ENCODE measurements at regions not wholly inside any gene's neighbourhood (a gene's known extent, or its start where the extent isn't known, plus 50 kb on each side); places are given as distances from the start of the nearest gene placed in this dataset.

DNA sequence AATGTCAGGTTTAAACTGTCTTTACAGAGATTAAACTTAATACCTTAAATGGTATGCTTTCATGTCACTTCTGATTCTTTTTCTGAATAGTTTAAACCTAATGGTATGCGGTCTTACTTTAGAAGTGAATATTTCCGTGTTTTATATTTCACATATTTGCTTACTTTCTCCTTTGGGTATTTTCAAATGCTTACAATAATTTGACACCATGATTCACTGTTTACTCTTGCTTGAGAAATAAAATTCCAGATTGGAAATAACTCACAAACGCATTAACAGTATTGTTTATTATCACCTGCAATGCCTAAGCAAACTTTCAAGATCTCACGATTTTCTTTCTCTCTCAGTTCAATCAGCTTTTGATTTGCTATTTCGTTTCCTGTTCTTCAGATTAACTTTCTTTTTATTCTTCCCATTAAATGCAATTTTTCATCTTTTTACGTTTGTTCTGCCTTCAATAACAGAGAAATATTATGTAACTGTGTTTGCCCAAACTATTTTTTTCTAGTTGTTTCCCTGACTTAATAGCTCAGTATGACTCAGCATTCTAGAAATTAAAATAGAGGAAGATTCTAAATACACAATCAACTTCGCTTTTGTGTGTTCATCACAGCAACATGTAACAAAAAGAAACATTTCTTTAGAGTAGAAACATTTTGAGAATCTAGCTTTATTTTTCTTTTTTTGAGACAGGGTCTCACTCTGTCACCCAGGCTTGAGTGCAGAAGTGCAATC lies 955.5 kb upstream of the PRKX start:
- Histone ChIP-seq H3K4me3 (IDR thresholded peaks at IDR 0.05; ENCODE audit: insufficient read depth, low read depth, low read length) (no peak overlapping the region), H3K79me2 (ENCODE audit: insufficient read depth, low read depth) (no peaks in the 10 kb centered on the region), H3K36me3 (ENCODE audit: insufficient read depth) (no peaks in the 10 kb centered on the region), H2AFZ (ENCODE audit: low read depth) (no peak overlapping the region), H3K4me1 (ENCODE audit: low read depth, poor library complexity, severe bottlenecking) (no peaks in the 10 kb centered on the region), H3K27me3 (ENCODE audit: insufficient read depth, low read depth) (no peaks in the 10 kb centered on the region), H3K27ac (no peak overlapping the region), H3K4me2 (no peak overlapping the region), H3K9ac (no peak overlapping the region), H4K20me1 (ENCODE audit: insufficient read depth) (no peaks in the 10 kb centered on the region)
- TF ChIP-seq CTCF (conservative IDR thresholded peaks at IDR 0.05; ENCODE audit: low read depth, low read length): no peak

DNA sequence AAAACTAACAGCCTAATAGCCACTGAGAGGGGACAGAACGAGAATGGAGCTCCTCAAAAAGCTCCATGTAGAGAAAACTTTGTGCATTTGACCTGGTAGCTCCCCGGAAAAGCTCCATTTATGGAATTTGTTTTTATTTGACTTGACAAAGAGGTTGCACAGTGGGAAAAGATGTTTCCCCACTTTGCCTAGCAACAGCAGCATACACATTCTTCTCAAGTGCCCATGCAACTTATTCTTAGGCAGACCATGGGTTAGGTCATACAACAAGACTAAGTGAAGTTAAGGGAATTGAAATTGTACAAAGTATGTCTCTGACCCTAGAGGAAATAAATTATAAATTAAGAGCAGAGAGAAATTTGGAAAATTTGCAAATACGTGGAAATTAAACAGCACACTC lies 949.6 kb upstream of the PRKX start:
- no peak overlapping the region for H3K4me3 ChIP-seq (IDR thresholded peaks at IDR 0.05; ENCODE audit: insufficient read depth, low read depth, low read length)
- H3K36me3 ChIP-seq (ENCODE audit: insufficient read depth): no peaks in the 10 kb centered on the region
- no peaks in the 10 kb centered on the region for H3K4me1 ChIP-seq (ENCODE audit: low read depth, poor library complexity, severe bottlenecking)
- H4K20me1 ChIP-seq (ENCODE audit: insufficient read depth): no peaks in the 10 kb centered on the region
- no peak overlapping the region for H3K4me2 ChIP-seq
- no peak for TF ChIP-seq CTCF (conservative IDR thresholded peaks at IDR 0.05; ENCODE audit: low read depth, low read length)
- H3K9ac ChIP-seq: no peak overlapping the region
- no peaks in the 10 kb centered on the region for H3K79me2 ChIP-seq (ENCODE audit: insufficient read depth, low read depth)
- H2AFZ ChIP-seq (ENCODE audit: low read depth): no peak overlapping the region
- no peak overlapping the region for H3K27ac ChIP-seq
- H3K27me3 ChIP-seq (ENCODE audit: insufficient read depth, low read depth): no peaks in the 10 kb centered on the region

- Histone ChIP-seq H3K36me3 (ENCODE audit: insufficient read depth) (no peaks in the 10 kb centered on the region), H4K20me1 (ENCODE audit: insufficient read depth) (no peaks in the 10 kb centered on the region), H3K4me2 (no peak overlapping the region), H3K79me2 (ENCODE audit: insufficient read depth, low read depth) (no peaks in the 10 kb centered on the region), H3K4me1 (ENCODE audit: low read depth, poor library complexity, severe bottlenecking) (no peaks in the 10 kb centered on the region), H2AFZ (ENCODE audit: low read depth) (no peak overlapping the region), H3K27me3 (ENCODE audit: insufficient read depth, low read depth) (no peaks in the 10 kb centered on the region), H3K27ac (no peak overlapping the region), H3K9ac (no peak overlapping the region), H3K4me3 (IDR thresholded peaks at IDR 0.05; ENCODE audit: insufficient read depth, low read depth, low read length) (no peak overlapping the region)
- no peak for TF ChIP-seq CTCF (conservative IDR thresholded peaks at IDR 0.05; ENCODE audit: low read depth, low read length)
Measured at GRCh38 chrX:4661771-4662170, 948.3 kb upstream of the PRKX start.

DNA sequence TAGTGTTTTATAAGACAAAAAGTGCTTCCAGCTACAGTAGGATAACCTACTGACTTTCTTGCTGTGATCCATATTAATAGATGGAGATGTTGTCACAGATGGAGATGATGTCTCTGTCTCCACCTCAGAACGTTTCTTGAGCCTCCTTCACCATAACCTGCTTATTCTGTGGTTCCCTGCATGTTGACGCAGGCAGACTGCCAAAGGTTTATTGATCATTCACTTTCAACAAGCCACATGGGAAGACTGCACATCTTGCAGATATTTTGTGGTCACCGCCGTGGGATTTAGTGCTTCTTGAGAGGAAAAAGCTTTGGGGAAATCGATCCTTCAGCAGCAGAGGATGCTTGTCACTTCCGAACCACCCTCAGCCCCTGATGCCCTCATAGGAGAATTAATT lies 943.0 kb upstream of the PRKX start:
- no peak overlapping the region for H3K4me2 ChIP-seq
- H3K4me3 ChIP-seq (IDR thresholded peaks at IDR 0.05; ENCODE audit: insufficient read depth, low read depth, low read length): no peak overlapping the region
- no peaks in the 10 kb centered on the region for H3K36me3 ChIP-seq (ENCODE audit: insufficient read depth)
- no peak overlapping the region for H3K27ac ChIP-seq
- no peaks in the 10 kb centered on the region for H4K20me1 ChIP-seq (ENCODE audit: insufficient read depth)
- H3K9ac ChIP-seq: no peak overlapping the region
- H3K4me1 ChIP-seq (ENCODE audit: low read depth, poor library complexity, severe bottlenecking): no peaks in the 10 kb centered on the region
- H3K27me3 ChIP-seq (ENCODE audit: insufficient read depth, low read depth): no peaks in the 10 kb centered on the region
- no peak for TF ChIP-seq CTCF (conservative IDR thresholded peaks at IDR 0.05; ENCODE audit: low read depth, low read length)
- H3K79me2 ChIP-seq (ENCODE audit: insufficient read depth, low read depth): no peaks in the 10 kb centered on the region
- no peak overlapping the region for H2AFZ ChIP-seq (ENCODE audit: low read depth)
